HCT116 (cell line): ENCODE measurements at regions not wholly inside any gene's neighbourhood (a gene's known extent, or its start where the extent isn't known, plus 50 kb on each side); places are given as distances from the start of the nearest gene placed in this dataset.

ENCODE experiments used
- ATF3 ChIP-seq: IDR thresholded peaks from 2 replicates; pipeline ENCODE4 v1.6.1; 2012
- CBX3 ChIP-seq: IDR thresholded peaks from 2 replicates; pipeline ENCODE4 v1.6.1; 2012; ENCODE audit warnings: low read depth
- EZH2 ChIP-seq: fragments of 200-600 bp; sonication (generic); IDR thresholded peaks from 2 replicates; pipeline ENCODE4 v1.6.1; 2017; ENCODE audit warnings: antibody characterized with exemption, mixed run types
- POLR2A ChIP-seq: IDR thresholded peaks from 2 replicates; pipeline ENCODE4 v1.7.0; 2011; ENCODE audit warnings: borderline replicate concordance; ENCODE audit not compliant: insufficient read depth, insufficient read length; ENCODE audit errors: extremely low read depth
- POLR2AphosphoS5 ChIP-seq: IDR thresholded peaks from 2 replicates; pipeline ENCODE4 v1.6.1; 2011; ENCODE audit warnings: mild to moderate bottlenecking, low read depth, low read length, moderate library complexity

- TF ChIP-seq POLR2A (no peak), CBX3 (no peak), EZH2 (no peak), ATF3 (no peak), POLR2AphosphoS5 (no peak)
These were observed 220.0 kb downstream of the FIGN start for GRCh38 chr2:163515836-163516235.
